ENCODE measurements at regions not wholly inside any gene's neighbourhood (a gene's known extent, or its start where the extent isn't known, plus 50 kb on each side); places are given as distances from the start of the nearest gene placed in this dataset.
"Not testable (repeated sequence)": the region's sequence is repeated elsewhere in the genome, so short reads cannot be mapped to it uniquely, and the experiment has no call there.

GRCh38 chr15:20594219-20594618, 52.6 kb upstream of the GOLGA6L6 start:
- BruUV-seq (replicated peaks); CTCF ChIA-PET; H3K36me3 Mint-ChIP-seq (ENCODE audit: insufficient read depth, unreplicated experiment); intact Hi-C loops (cut with micrococcal nuclease); H3K27ac Mint-ChIP-seq (ENCODE audit: low read depth, unreplicated experiment); H3K4me3 Mint-ChIP-seq (ENCODE audit: unreplicated experiment); DNase-seq (ENCODE audit: unreplicated experiment); H3K4me1 Mint-ChIP-seq (ENCODE audit: insufficient read depth, unreplicated experiment); POLR2A ChIA-PET; H3K9me3 Mint-ChIP-seq (ENCODE audit: unreplicated experiment); H3K27me3 Mint-ChIP-seq (ENCODE audit: insufficient read depth, unreplicated experiment): not testable (repeated sequence)

- H3K36me3 Mint-ChIP-seq (ENCODE audit: insufficient read depth, unreplicated experiment); H3K27me3 Mint-ChIP-seq (ENCODE audit: insufficient read depth, unreplicated experiment); H3K4me1 Mint-ChIP-seq (ENCODE audit: insufficient read depth, unreplicated experiment); POLR2A ChIA-PET; DNase-seq (ENCODE audit: unreplicated experiment); H3K9me3 Mint-ChIP-seq (ENCODE audit: unreplicated experiment); H3K4me3 Mint-ChIP-seq (ENCODE audit: unreplicated experiment); BruUV-seq (replicated peaks); intact Hi-C loops (cut with micrococcal nuclease); H3K27ac Mint-ChIP-seq (ENCODE audit: low read depth, unreplicated experiment); CTCF ChIA-PET: not testable (repeated sequence)
Measured at GRCh38 chr15:20591936-20592335, 50.3 kb upstream of the GOLGA6L6 start.
